Upper lobe of left lung (tissue), 4 donors: ENCODE measurements at regions not wholly inside any gene's neighbourhood (a gene's known extent, or its start where the extent isn't known, plus 50 kb on each side); places are given as distances from the start of the nearest gene placed in this dataset.

Source experiments
- CTCF ChIP-seq, 6 experiments: fragments of 450-650 bp in 4 of 6; fragments of 200-600 bp in 2 of 6; sonication (generic) in 2 of 6; IDR thresholded peaks; one replicate each; pipeline ENCODE4 v1.5.1; 2016 to 2019; ENCODE audit warnings: antibody characterized with exemption in 6 of 6
- EP300 ChIP-seq, 4 donors: sonication (generic); formaldehyde crosslinking; IDR thresholded peaks; one replicate each; pipeline ENCODE4 v1.5.1; 2017; ENCODE audit warnings: antibody characterized with exemption in 4 of 4, control low read depth in 2 of 4
- POLR2A ChIP-seq, 4 donors: fragments of 450-650 bp; IDR thresholded peaks; one replicate each; pipeline ENCODE4 v1.5.1; 2016 to 2017; ENCODE audit warnings: antibody characterized with exemption in 4 of 4, mild to moderate bottlenecking in 2 of 4
- POLR2AphosphoS5 ChIP-seq, 2 donors: sonication (generic); formaldehyde crosslinking; IDR thresholded peaks; one replicate each; pipeline ENCODE4 v1.5.1; 2017; ENCODE audit warnings: antibody characterized with exemption in 2 of 2

GRCh38 chr12:75865315-75865714, 166.3 kb downstream of the PHLDA1 start:
- TF ChIP-seq CTCF (IDR thresholded peaks at IDR 0.05) (no peak), EP300 (IDR thresholded peaks at IDR 0.05) (no peak), POLR2A (IDR thresholded peaks at IDR 0.05) (no peak), POLR2AphosphoS5 (IDR thresholded peaks at IDR 0.05) (no peak)
